Keratinocyte (primary cell): ENCODE measurements at regions not wholly inside any gene's neighbourhood (a gene's known extent, or its start where the extent isn't known, plus 50 kb on each side); places are given as distances from the start of the nearest gene placed in this dataset.

Experiments
- CTCF ChIP-seq, 3 experiments: IDR thresholded peaks in 1 of 3; conservative IDR thresholded peaks in 1 of 3; optimal IDR thresholded peaks in 1 of 3; 2 replicates in 2 of 3; 3 replicates in 1 of 3; pipeline versions ENCODE3 to v1.5.1; 2011; ENCODE audit warnings: low read length in 3 of 3, mild to moderate bottlenecking in 3 of 3, moderate library complexity in 2 of 3, control low read depth in 1 of 3, inconsistent platforms in 1 of 3; ENCODE audit not compliant: insufficient read depth in 2 of 3; ENCODE audit errors: extremely low read depth in 1 of 3
- EZH2 ChIP-seq: IDR thresholded peaks from one replicate; pipeline ENCODE4 v1.6.1; 2012; ENCODE audit warnings: inconsistent platforms, mild to moderate bottlenecking, low read length, moderate library complexity

GRCh38 chr1:199149591-199149990 is 510.8 kb downstream of the PTPRC start:
- no peak for TF ChIP-seq EZH2
- no peak for TF ChIP-seq CTCF (optimal IDR thresholded peaks at IDR 0.05 in 1 of 3, IDR thresholded peaks at IDR 0.05 in 1 of 3, conservative IDR thresholded peaks at IDR 0.05 in 1 of 3; ENCODE audit: extremely low read depth in 1 of 3, insufficient read depth in 2 of 3, low read length in 3 of 3)
